Erythroblast (primary cell): ENCODE measurements at regions not wholly inside any gene's neighbourhood (a gene's known extent, or its start where the extent isn't known, plus 50 kb on each side); places are given as distances from the start of the nearest gene placed in this dataset.

Experiments
- GATA1 ChIP-seq: IDR thresholded peaks from 2 replicates; pipeline ENCODE4 v1.6.1; 2011; ENCODE audit warnings: low read depth, mild to moderate bottlenecking, control low read depth, low read length, moderate library complexity
- POLR2A ChIP-seq: IDR thresholded peaks from 2 replicates; pipeline ENCODE4 v1.6.1; 2011; ENCODE audit warnings: mild to moderate bottlenecking, low read length

DNA sequence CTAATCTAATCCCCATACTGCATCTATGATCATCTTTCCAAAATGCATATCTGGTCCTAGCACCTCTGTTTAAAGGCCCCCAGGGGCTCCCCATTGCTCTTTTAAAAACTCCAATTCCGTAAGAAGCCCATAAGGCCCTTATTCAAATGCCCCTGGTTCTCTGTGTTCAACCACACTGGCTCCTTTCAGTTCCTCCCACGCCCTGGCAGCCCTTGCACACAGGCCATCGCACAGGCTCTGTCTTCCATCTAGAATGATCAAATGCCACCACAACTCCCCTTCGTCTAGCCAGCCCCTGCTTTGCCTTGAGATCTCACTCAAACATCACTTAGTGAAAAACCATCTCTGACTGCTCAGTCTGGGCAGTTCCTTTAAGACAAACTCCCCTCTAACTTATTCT lies 112.9 kb upstream of the LYZL2 start:
- TF ChIP-seq POLR2A: no peak
- TF ChIP-seq GATA1: no peak
